GM19099 (cell line): ENCODE measurements at regions not wholly inside any gene's neighbourhood (a gene's known extent, or its start where the extent isn't known, plus 50 kb on each side); places are given as distances from the start of the nearest gene placed in this dataset.

ENCODE experiments used
- POLR2A ChIP-seq: IDR thresholded peaks from 3 replicates; pipeline ENCODE4 v1.6.1; 2011; ENCODE audit warnings: low read depth; ENCODE audit not compliant: insufficient read length; ENCODE audit errors: extremely low read depth

- TF ChIP-seq POLR2A = no peak
These were observed 143.3 kb upstream of the ITGA4 start for GRCh38 chr2:181313845-181314244.

- TF ChIP-seq POLR2A = no peak
These were observed 142.6 kb upstream of the ITGA4 start for GRCh38 chr2:181314551-181314950.

- no peak for TF ChIP-seq POLR2A
These were observed 139.7 kb upstream of the ITGA4 start for GRCh38 chr2:181317511-181317910.

- TF ChIP-seq POLR2A = no peak
These were observed 138.5 kb upstream of the ITGA4 start for GRCh38 chr2:181318504-181319280.

GRCh38 chr2:181319286-181319685 is 137.9 kb upstream of the ITGA4 start:
- no peak for TF ChIP-seq POLR2A

GRCh38 chr2:181320638-181321037 is 136.5 kb upstream of the ITGA4 start:
- no peak for TF ChIP-seq POLR2A

- no peak for TF ChIP-seq POLR2A
These were observed 132.3 kb upstream of the ITGA4 start for GRCh38 chr2:181324912-181325311.

- TF ChIP-seq POLR2A = no peak
These were observed 130.5 kb upstream of the ITGA4 start for GRCh38 chr2:181326661-181327060.

- no peak for TF ChIP-seq POLR2A
These were observed 126.9 kb upstream of the ITGA4 start for GRCh38 chr2:181330286-181330685.

- TF ChIP-seq POLR2A = no peak
These were observed 125.1 kb upstream of the ITGA4 start for GRCh38 chr2:181332044-181332605.

- TF ChIP-seq POLR2A = no peak
These were observed 122.9 kb upstream of the ITGA4 start for GRCh38 chr2:181334158-181334826.

GRCh38 chr2:181340891-181341290 is 116.3 kb upstream of the ITGA4 start:
- no peak for TF ChIP-seq POLR2A

GRCh38 chr2:181341855-181342600 is 115.2 kb upstream of the ITGA4 start:
- TF ChIP-seq POLR2A = no peak

- TF ChIP-seq POLR2A = no peak
These were observed 108.9 kb upstream of the ITGA4 start for GRCh38 chr2:181348107-181348837.

GRCh38 chr2:181352158-181352557 is 105.0 kb upstream of the ITGA4 start:
- no peak for TF ChIP-seq POLR2A
